HepG2 (cell line): ENCODE measurements at regions not wholly inside any gene's neighbourhood (a gene's known extent, or its start where the extent isn't known, plus 50 kb on each side); places are given as distances from the start of the nearest gene placed in this dataset.

ENCODE experiments used
- ATAC-seq: fragments of 200-7000 bp; cut with Tn5 transposase; 3 replicates; pipeline ENCODE4 v1.9.1; 2020; ENCODE audit warnings: mild to moderate bottlenecking, moderate library complexity
- BruUV-seq: library from RNA; stranded (reverse); fragments of 400-500 nt; replicated peaks from 2 replicates; lab custom pipeline; 2021; lab: Mats Ljungman, UMichigan
- CTCF ChIA-PET: fragments of 300-600 bp; formaldehyde crosslinking; extraction: SDS; loops from one replicate; lab custom pipeline; 2021; ENCODE audit warnings: low total read pairs, inconsistent platforms, low intra/inter-chr PET ratio; lab: Yijun Ruan, JAX
- POLR2A ChIA-PET: fragments of 350-600 bp; sonication (Branson Sonifier 250); formaldehyde crosslinking; loops from one replicate; lab custom pipeline; 2020; ENCODE audit warnings: antibody characterized with exemption, inconsistent platforms; lab: Yijun Ruan, JAX
- DNase-seq: peaks from one replicate; pipeline ENCODE4 v3.0.0-alpha.2; 2015; ENCODE audit warnings: low spot score
- FAIRE-seq: peaks from 3 replicates; lab custom pipeline; 2011; peaks lifted over from hg19 to GRCh38; lab: Jason Lieb, UNC
- H2AFZ ChIP-seq: one replicate; pipeline ENCODE4 v1.6.1; 2011; ENCODE audit warnings: low read length, inconsistent platforms
- H3K27ac ChIP-seq: fragments of 300-600 bp; 3 replicates; pipeline ENCODE4 v1.8.0; 2011; ENCODE audit warnings: mixed run types, mild to moderate bottlenecking, mixed read lengths, low read length, inconsistent platforms; ENCODE audit not compliant: insufficient read depth; ENCODE audit errors: extremely low read length
- H3K27me3 ChIP-seq, 2 experiments: fragments of 200-600 bp in 1 of 2; 2 replicates in 1 of 2; 3 replicates in 1 of 2; pipeline versions ENCODE4 v1.6.0 to v1.8.0; 2011; ENCODE audit warnings: low read length in 2 of 2, mild to moderate bottlenecking in 2 of 2, moderate library complexity in 2 of 2, inconsistent platforms in 1 of 2; ENCODE audit not compliant: insufficient read depth in 2 of 2, control insufficient read depth in 1 of 2
- H3K36me3 ChIP-seq, 2 experiments: fragments of 200-600 bp in 1 of 2; replicated peaks in 1 of 2; 2 replicates in 1 of 2; 3 replicates in 1 of 2; pipeline versions ENCODE4 v1.5.1 to v1.8.0; 2011; ENCODE audit warnings: low read length in 2 of 2, inconsistent platforms in 1 of 2; ENCODE audit not compliant: insufficient read depth in 2 of 2, control insufficient read depth in 1 of 2
- H3K4me1 ChIP-seq: 2 replicates; pipeline ENCODE4 v1.5.1; 2012; ENCODE audit warnings: low read length, inconsistent platforms; ENCODE audit not compliant: insufficient read depth
- H3K4me2 ChIP-seq: 2 replicates; pipeline ENCODE4 v1.6.0; 2011; ENCODE audit warnings: low read depth, low read length, inconsistent platforms
- H3K4me3 ChIP-seq, 3 experiments: fragments of 200-600 bp in 1 of 3; sonication (generic), shearing (Covaris generic) in 1 of 3; replicated peaks in 1 of 3; 2 replicates each; pipeline ENCODE4 v1.5.1; 2011 to 2016; ENCODE audit warnings: low read length in 3 of 3, inconsistent platforms in 2 of 3, low read depth in 2 of 3, mild to moderate bottlenecking in 2 of 3, control low read depth in 1 of 3, mixed read lengths in 1 of 3; ENCODE audit not compliant: insufficient read depth in 1 of 3
- H3K79me2 ChIP-seq: one replicate; pipeline ENCODE4 v1.6.1; 2011; ENCODE audit warnings: low read length, inconsistent platforms; ENCODE audit not compliant: insufficient read depth
- H3K9ac ChIP-seq: 2 replicates; pipeline ENCODE4 v1.6.0; 2011; ENCODE audit warnings: mild to moderate bottlenecking, low read depth, low read length, inconsistent platforms; ENCODE audit not compliant: insufficient read depth
- H3K9me3 ChIP-seq: 2 replicates; pipeline ENCODE4 v1.5.1; 2012; ENCODE audit warnings: mild to moderate bottlenecking, low read length
- H4K20me1 ChIP-seq: 2 replicates; pipeline ENCODE4 v1.6.0; 2011; ENCODE audit warnings: inconsistent platforms, mild to moderate bottlenecking, low read length, moderate library complexity; ENCODE audit not compliant: insufficient read depth
- ESRRA ChIP-seq: sonication (generic); formaldehyde crosslinking; IDR thresholded peaks from 2 replicates; pipeline ENCODE4 v1.5.1; 2020; ENCODE audit warnings: mild to moderate bottlenecking, low read depth, missing genetic modification reagents
- HNRNPL ChIP-seq: fragments of 200-400 bp; formaldehyde crosslinking; IDR thresholded peaks from 2 replicates; pipeline ENCODE4 v1.6.1; 2017; ENCODE audit warnings: mild to moderate bottlenecking, low read depth, low read length
- KLF16 ChIP-seq, 2 experiments: sonication (generic) in 1 of 2; formaldehyde crosslinking in 1 of 2; IDR thresholded peaks; 2 replicates each; pipeline versions ENCODE4 v1.6.1 to v1.8.0; 2016 to 2023; ENCODE audit warnings: missing genetic modification reagents in 2 of 2, missing compliant biosample characterization in 1 of 2
- MEIS1 ChIP-seq: sonication (generic); formaldehyde crosslinking; IDR thresholded peaks from 2 replicates; pipeline ENCODE4 v1.9.0; 2021; ENCODE audit warnings: mild to moderate bottlenecking, missing genetic modification reagents, moderate library complexity, borderline replicate concordance
- RBM39 ChIP-seq: fragments of 200-400 bp; formaldehyde crosslinking; IDR thresholded peaks from one replicate; pipeline ENCODE4 v1.6.1; 2018; ENCODE audit warnings: antibody characterized with exemption, mild to moderate bottlenecking, low read depth, low read length; ENCODE audit not compliant: poor library complexity, severe bottlenecking
- SIX4 ChIP-seq: sonication (generic); formaldehyde crosslinking; IDR thresholded peaks from 2 replicates; pipeline ENCODE4 v1.4.0; 2020; ENCODE audit warnings: missing genetic modification reagents
- SNRNP70 ChIP-seq: fragments of 200-400 bp; formaldehyde crosslinking; IDR thresholded peaks from 2 replicates; pipeline ENCODE4 v1.6.1; 2017; ENCODE audit warnings: mild to moderate bottlenecking, low read depth, low read length, moderate library complexity
- YEATS2 ChIP-seq: sonication (generic); formaldehyde crosslinking; IDR thresholded peaks from 2 replicates; pipeline ENCODE4 v1.4.0; 2020; ENCODE audit warnings: missing genetic modification reagents, borderline replicate concordance
- ZFP36 ChIP-seq: fragments of 150-350 bp; IDR thresholded peaks from 2 replicates; pipeline ENCODE4 v1.6.1; 2018; ENCODE audit warnings: borderline replicate concordance, low read length, low read depth; ENCODE audit not compliant: partially characterized antibody
- ZNF224 ChIP-seq: sonication (generic); formaldehyde crosslinking; IDR thresholded peaks from 2 replicates; pipeline ENCODE4 v1.5.0; 2020; ENCODE audit warnings: mild to moderate bottlenecking, missing genetic modification reagents
- ZNF414 ChIP-seq: sonication (generic); formaldehyde crosslinking; IDR thresholded peaks from 2 replicates; pipeline ENCODE4 v1.5.0; 2020; ENCODE audit warnings: missing genetic modification reagents
- ZNF441 ChIP-seq: sonication (generic); formaldehyde crosslinking; IDR thresholded peaks from 2 replicates; pipeline ENCODE4 v1.7.0; 2021; ENCODE audit warnings: missing genetic modification reagents, borderline replicate concordance
- WGBS: methylation state at CpG from one replicate; pipeline ENCODE4 v1.1.6; 2017; ENCODE audit warnings: low lambda C conversion rate; 5-methylcytosine and 5-hydroxymethylcytosine counted together
- in situ Hi-C: cut with HindIII; loops from 2 replicates; pipeline ENCODE4 v1.10.0; 2017; ENCODE audit warnings: low pct_unique_long_range_greater_than_20kb; ENCODE audit not compliant: extremely low pct_ligation_motif_present
- intact Hi-C: fragments of 100-400 bp; cut with micrococcal nuclease; formaldehyde crosslinking; loops from one replicate; pipeline ENCODE4 v1.10.0; 2022; ENCODE audit not compliant: unreplicated experiment
- TF ChIP-seq, protein P1 (sequence below): sonication (generic); formaldehyde crosslinking; IDR thresholded peaks from 2 replicates; pipeline ENCODE4 v1.4.0; 2020; ENCODE audit warnings: mild to moderate bottlenecking, missing genetic modification reagents
- TF ChIP-seq, protein P2 (sequence below): IDR thresholded peaks from 2 replicates; pipeline ENCODE4 v1.6.1; 2018; ENCODE audit warnings: missing genetic modification reagents
- TF ChIP-seq, protein P3 (sequence below): IDR thresholded peaks from 2 replicates; pipeline ENCODE4 v1.6.1; 2016

DNA sequence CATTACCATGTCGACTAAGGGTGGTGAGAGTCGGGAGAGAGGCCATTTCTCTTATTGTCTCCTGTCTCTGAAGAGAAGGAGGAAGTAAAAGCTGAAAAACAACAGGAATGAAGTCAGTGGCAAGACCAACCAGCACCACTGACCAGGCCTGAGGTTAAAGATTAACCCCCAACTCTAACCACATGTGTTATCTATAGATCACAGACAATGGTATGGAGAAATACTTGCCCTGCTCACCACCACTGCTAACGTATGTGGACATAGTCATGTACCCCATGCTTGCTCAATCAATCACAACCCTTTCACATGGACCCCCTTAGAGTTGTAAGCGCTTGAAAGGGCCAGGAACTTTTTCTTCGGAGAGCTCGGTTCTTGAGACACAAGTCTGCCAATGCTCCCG, 690.9 kb upstream of the LMO3 start:
- in situ Hi-C loops (no loop called here), intact Hi-C loops (no loop called here)
- Histone ChIP-seq H3K27me3 (no peaks in the 10 kb centered on the region), H3K4me2 (no peak overlapping the region), H3K9me3 (peaks cover 77% of the 10 kb centered on the region), H3K79me2 (no peaks in the 10 kb centered on the region), H3K4me3 (no peak overlapping the region), H4K20me1 (no peaks in the 10 kb centered on the region), H3K27ac (no peak overlapping the region), H3K36me3 (no peaks in the 10 kb centered on the region), H2AFZ (no peak overlapping the region), H3K4me1 (no peaks in the 10 kb centered on the region), H3K9ac (no peak overlapping the region)
- no TSS peak for BruUV-seq
- FAIRE-seq (no peak), DNase-seq (peak; percentile 4), ATAC-seq (no peak)
- ChIA-PET POLR2A (no interaction called here), CTCF (no interaction called here)
- TF ChIP-seq SNRNP70 = no peak
- no peak for TF ChIP-seq YEATS2 (CRISPR knock-in tag)
- TF ChIP-seq HNRNPL = no peak
- TF ChIP-seq RBM39 = no peak
- TF ChIP-seq ZNF414 = no peak
- TF ChIP-seq, protein P1, sequence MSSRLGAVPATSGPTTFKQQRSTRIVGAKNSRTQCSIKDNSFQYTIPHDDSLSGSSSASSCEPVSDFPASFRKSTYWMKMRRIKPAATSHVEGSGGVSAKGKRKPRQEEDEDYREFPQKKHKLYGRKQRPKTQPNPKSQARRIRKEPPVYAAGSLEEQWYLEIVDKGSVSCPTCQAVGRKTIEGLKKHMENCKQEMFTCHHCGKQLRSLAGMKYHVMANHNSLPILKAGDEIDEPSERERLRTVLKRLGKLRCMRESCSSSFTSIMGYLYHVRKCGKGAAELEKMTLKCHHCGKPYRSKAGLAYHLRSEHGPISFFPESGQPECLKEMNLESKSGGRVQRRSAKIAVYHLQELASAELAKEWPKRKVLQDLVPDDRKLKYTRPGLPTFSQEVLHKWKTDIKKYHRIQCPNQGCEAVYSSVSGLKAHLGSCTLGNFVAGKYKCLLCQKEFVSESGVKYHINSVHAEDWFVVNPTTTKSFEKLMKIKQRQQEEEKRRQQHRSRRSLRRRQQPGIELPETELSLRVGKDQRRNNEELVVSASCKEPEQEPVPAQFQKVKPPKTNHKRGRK = no peak
- TF ChIP-seq, protein P2, sequence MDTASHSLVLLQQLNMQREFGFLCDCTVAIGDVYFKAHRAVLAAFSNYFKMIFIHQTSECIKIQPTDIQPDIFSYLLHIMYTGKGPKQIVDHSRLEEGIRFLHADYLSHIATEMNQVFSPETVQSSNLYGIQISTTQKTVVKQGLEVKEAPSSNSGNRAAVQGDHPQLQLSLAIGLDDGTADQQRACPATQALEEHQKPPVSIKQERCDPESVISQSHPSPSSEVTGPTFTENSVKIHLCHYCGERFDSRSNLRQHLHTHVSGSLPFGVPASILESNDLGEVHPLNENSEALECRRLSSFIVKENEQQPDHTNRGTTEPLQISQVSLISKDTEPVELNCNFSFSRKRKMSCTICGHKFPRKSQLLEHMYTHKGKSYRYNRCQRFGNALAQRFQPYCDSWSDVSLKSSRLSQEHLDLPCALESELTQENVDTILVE (CRISPR knock-in tag) = no peak
- TF ChIP-seq ZNF224 (CRISPR knock-in tag) = no peak
- TF ChIP-seq ZFP36 = no peak
- TF ChIP-seq SIX4 = no peak
- TF ChIP-seq KLF16 (CRISPR knock-in tag; IDR thresholded peaks at IDR 0.05) = no peak
- TF ChIP-seq, protein P3, sequence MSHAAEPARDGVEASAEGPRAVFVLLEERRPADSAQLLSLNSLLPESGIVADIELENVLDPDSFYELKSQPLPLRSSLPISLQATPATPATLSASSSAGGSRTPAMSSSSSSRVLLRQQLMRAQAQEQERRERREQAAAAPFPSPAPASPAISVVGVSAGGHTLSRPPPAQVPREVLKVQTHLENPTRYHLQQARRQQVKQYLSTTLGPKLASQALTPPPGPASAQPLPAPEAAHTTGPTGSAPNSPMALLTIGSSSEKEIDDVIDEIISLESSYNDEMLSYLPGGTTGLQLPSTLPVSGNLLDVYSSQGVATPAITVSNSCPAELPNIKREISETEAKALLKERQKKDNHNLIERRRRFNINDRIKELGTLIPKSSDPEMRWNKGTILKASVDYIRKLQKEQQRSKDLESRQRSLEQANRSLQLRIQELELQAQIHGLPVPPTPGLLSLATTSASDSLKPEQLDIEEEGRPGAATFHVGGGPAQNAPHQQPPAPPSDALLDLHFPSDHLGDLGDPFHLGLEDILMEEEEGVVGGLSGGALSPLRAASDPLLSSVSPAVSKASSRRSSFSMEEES (CRISPR knock-in tag) = no peak
- no peak for TF ChIP-seq MEIS1 (CRISPR knock-in tag)
- no peak for TF ChIP-seq ESRRA (CRISPR knock-in tag)
- no peak for TF ChIP-seq ZNF441
- 32% methylated on average over 7 of the region's 7 CpGs for WGBS
